SK-N-SH treated with all-trans-retinoic acid at 6 μM for 48 hours (cell line): ENCODE measurements at regions not wholly inside any gene's neighbourhood (a gene's known extent, or its start where the extent isn't known, plus 50 kb on each side); places are given as distances from the start of the nearest gene placed in this dataset.

ENCODE experiments used
- ARNTL ChIP-seq: fragments of 450-650 bp; formaldehyde crosslinking; IDR thresholded peaks from 2 replicates; pipeline ENCODE4 v1.5.0; 2020; ENCODE audit warnings: low read depth, mild to moderate bottlenecking, moderate library complexity, borderline replicate concordance
- CSDC2 ChIP-seq: fragments of 250-450 bp; sonication (Bioruptor Pico); IDR thresholded peaks from 2 replicates; pipeline ENCODE4 v1.5.0; 2020; ENCODE audit warnings: mild to moderate bottlenecking, moderate library complexity
- ISL1 ChIP-seq: fragments of 250-450 bp; sonication (Bioruptor Pico); IDR thresholded peaks from 2 replicates; pipeline ENCODE4 v2.1.2; 2022; ENCODE audit warnings: mild to moderate bottlenecking, moderate library complexity
- RARB ChIP-seq: fragments of 250-450 bp; sonication (Bioruptor Pico); IDR thresholded peaks from 2 replicates; pipeline ENCODE4 v1.8.0; 2021; ENCODE audit warnings: mild to moderate bottlenecking, moderate library complexity
- TOX ChIP-seq: fragments of 250-450 bp; sonication (Bioruptor Pico); IDR thresholded peaks from 2 replicates; pipeline ENCODE4 v1.8.0; 2021; ENCODE audit warnings: mild to moderate bottlenecking, moderate library complexity, borderline replicate concordance
- ZNF70 ChIP-seq: fragments of 450-650 bp; formaldehyde crosslinking; IDR thresholded peaks from 2 replicates; pipeline ENCODE4 v1.5.0; 2020; ENCODE audit warnings: mild to moderate bottlenecking, moderate library complexity
- TF ChIP-seq, protein P1 (sequence below): fragments of 250-450 bp; sonication (Bioruptor Pico); IDR thresholded peaks from 2 replicates; pipeline ENCODE4 v1.5.1; 2021; ENCODE audit warnings: mild to moderate bottlenecking, moderate library complexity

DNA sequence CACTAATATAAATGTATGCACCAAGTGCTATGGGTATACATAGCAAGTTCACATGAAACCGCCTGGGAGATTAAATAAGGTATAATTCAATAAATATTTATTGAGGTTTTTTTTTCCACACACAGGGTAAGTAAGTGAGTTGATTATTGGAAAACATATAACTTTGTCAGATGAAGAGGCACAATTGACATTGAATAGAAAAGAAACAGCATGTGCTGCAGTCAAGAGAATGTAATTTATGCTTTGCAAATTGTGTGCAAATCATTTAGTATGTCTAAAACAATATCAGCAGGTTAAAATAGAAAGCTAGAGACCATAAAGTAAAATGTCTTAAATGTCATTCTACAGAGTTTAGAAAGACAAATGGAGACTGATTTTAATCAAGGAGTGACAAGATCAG lies 560.0 kb downstream of the AMY1C start:
- no peak for TF ChIP-seq RARB
- TF ChIP-seq ZNF70 (CRISPR knock-in tag), result no peak
- no peak for TF ChIP-seq ISL1 (CRISPR knock-in tag)
- no peak for TF ChIP-seq TOX
- no peak for TF ChIP-seq ARNTL
- TF ChIP-seq, protein P1, sequence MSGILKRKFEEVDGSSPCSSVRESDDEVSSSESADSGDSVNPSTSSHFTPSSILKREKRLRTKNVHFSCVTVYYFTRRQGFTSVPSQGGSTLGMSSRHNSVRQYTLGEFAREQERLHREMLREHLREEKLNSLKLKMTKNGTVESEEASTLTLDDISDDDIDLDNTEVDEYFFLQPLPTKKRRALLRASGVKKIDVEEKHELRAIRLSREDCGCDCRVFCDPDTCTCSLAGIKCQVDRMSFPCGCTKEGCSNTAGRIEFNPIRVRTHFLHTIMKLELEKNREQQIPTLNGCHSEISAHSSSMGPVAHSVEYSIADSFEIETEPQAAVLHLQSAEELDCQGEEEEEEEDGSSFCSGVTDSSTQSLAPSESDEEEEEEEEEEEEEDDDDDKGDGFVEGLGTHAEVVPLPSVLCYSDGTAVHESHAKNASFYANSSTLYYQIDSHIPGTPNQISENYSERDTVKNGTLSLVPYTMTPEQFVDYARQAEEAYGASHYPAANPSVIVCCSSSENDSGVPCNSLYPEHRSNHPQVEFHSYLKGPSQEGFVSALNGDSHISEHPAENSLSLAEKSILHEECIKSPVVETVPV (CRISPR knock-in tag), result no peak
- no peak for TF ChIP-seq CSDC2 (CRISPR knock-in tag)
